T-cell (primary cell): ENCODE measurements at regions not wholly inside any gene's neighbourhood (a gene's known extent, or its start where the extent isn't known, plus 50 kb on each side); places are given as distances from the start of the nearest gene placed in this dataset.

ENCODE experiments used
- ATAC-seq, 4 experiments: fragments of 200-7000 bp in 3 of 4; fragments of 150-1000 bp in 1 of 4; cut with Tn5 transposase; replicated peaks in 1 of 4; 1 replicate in 3 of 4; 2 replicates in 1 of 4; pipeline ENCODE4 v1.10.0; 2021; ENCODE audit warnings: moderate library complexity in 3 of 4, mild to moderate bottlenecking in 2 of 4, moderate number of reproducible peaks in 1 of 4
- CTCF ChIA-PET, 2 donors: fragments of 300-600 bp; sonication (Branson Sonifier 250); formaldehyde crosslinking; loops; one replicate each; lab custom pipeline; 2022; ENCODE audit warnings: antibody characterized with exemption in 2 of 2; lab: Charles Lee
- POLR2A ChIA-PET, 2 donors: fragments of 300-600 bp; sonication (Branson Sonifier 250); formaldehyde crosslinking; loops; one replicate each; lab custom pipeline; 2022; ENCODE audit warnings: antibody characterized with exemption in 2 of 2; lab: Charles Lee
- DNase-seq, 35 experiments: peaks; one replicate each; pipeline versions ENCODE4 v3.0.0 to v3.0.0-alpha.2; 2013 to 2023
- H3K27ac ChIP-seq: one replicate; pipeline ENCODE4 v1.5.1; 2013; ENCODE audit warnings: low read length
- H3K27me3 ChIP-seq, 2 experiments: replicated peaks in 1 of 2; 1 replicate in 1 of 2; 2 replicates in 1 of 2; pipeline versions ENCODE4 v1.6.1 to v1.7.0; 2013; ENCODE audit warnings: low read length in 1 of 2, mixed read lengths in 1 of 2; ENCODE audit not compliant: control insufficient read depth in 2 of 2, insufficient read depth in 2 of 2; ENCODE audit errors: extremely low read depth in 1 of 2
- H3K36me3 ChIP-seq, 2 donors: 1 replicate in 1 of 2; 2 replicates in 1 of 2; pipeline versions ENCODE4 v1.6.1 to v1.7.0; 2013; ENCODE audit warnings: low read length in 1 of 2; ENCODE audit not compliant: control insufficient read depth in 2 of 2, insufficient read depth in 1 of 2; ENCODE audit errors: extremely low read depth in 1 of 2
- H3K4me1 ChIP-seq, 2 experiments: 1 replicate in 1 of 2; 2 replicates in 1 of 2; pipeline versions ENCODE4 v1.6.1 to v1.7.0; 2013; ENCODE audit warnings: low read length in 2 of 2, mixed read lengths in 1 of 2; ENCODE audit not compliant: insufficient read depth in 2 of 2, control insufficient read depth in 1 of 2; ENCODE audit errors: extremely low read depth in 1 of 2
- H3K4me3 ChIP-seq, 2 donors: 1 replicate in 1 of 2; 2 replicates in 1 of 2; pipeline versions ENCODE4 v1.5.1 to v1.7.0; 2013; ENCODE audit warnings: mild to moderate bottlenecking in 2 of 2, low read length in 1 of 2, moderate library complexity in 1 of 2; ENCODE audit not compliant: control insufficient read depth in 1 of 2; ENCODE audit errors: extremely low read depth in 1 of 2
- H3K9me3 ChIP-seq: 2 replicates; pipeline ENCODE4 v1.7.0; 2013
- H3K27ac Mint-ChIP-seq, 2 donors: one replicate each; pipeline ENCODE4 v1.8.0; 2020 to 2021; ENCODE audit warnings: mild to moderate bottlenecking in 2 of 2, mixed read lengths in 2 of 2
- H3K27me3 Mint-ChIP-seq, 2 donors: one replicate each; pipeline ENCODE4 v1.8.0; 2021 to 2022; ENCODE audit warnings: mixed read lengths in 2 of 2
- H3K36me3 Mint-ChIP-seq: one replicate; pipeline ENCODE4 v1.8.0; 2021; ENCODE audit warnings: mixed read lengths
- H3K4me1 Mint-ChIP-seq, 3 donors: one replicate each; pipeline ENCODE4 v1.8.0; 2020 to 2022; ENCODE audit warnings: mixed read lengths in 3 of 3, mild to moderate bottlenecking in 1 of 3
- H3K4me3 Mint-ChIP-seq, 3 donors: one replicate each; pipeline ENCODE4 v1.8.0; 2020 to 2022; ENCODE audit warnings: mild to moderate bottlenecking in 3 of 3, mixed read lengths in 3 of 3, moderate library complexity in 3 of 3
- H3K9me3 Mint-ChIP-seq, 3 donors: one replicate each; pipeline ENCODE4 v1.8.0; 2020 to 2022; ENCODE audit warnings: mixed read lengths in 3 of 3
- WGBS: methylation state at CpG from one replicate; pipeline ENCODE4 v1.1.5; 2013; ENCODE audit warnings: missing lambda C conversion rate; ENCODE audit not compliant: insufficient coverage; 5-methylcytosine and 5-hydroxymethylcytosine counted together

DNA sequence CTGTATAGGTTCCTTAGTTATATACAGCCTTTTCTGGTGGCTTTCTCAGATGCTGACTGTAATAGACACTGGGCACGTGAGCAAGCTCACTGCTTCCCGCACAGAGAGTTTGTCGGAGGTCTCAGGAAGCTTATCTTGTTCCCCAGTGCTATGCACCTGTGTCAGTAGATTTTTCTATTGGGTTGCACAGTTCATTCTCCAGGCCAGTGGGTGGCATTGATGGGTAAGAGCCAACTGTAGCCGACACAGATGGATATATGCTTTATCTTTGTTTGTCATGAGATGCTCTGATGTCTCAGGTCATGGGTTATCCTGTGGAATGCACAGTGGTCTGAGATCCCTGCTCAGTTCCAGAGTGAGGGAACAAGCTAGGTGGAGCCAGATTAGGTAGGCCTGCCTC, 293.0 kb downstream of the GRB14 start:
- H3K9me3 Mint-ChIP-seq, result peaks cover 7 to 35% (median 8%) of the 10 kb centered on the region in 3 donors
- H3K27ac Mint-ChIP-seq, result no peak overlapping the region
- Histone ChIP-seq H3K27ac (no peak overlapping the region), H3K27me3 (no peaks in the 10 kb centered on the region), H3K36me3 (no peaks in the 10 kb centered on the region), H3K9me3 (no peaks in the 10 kb centered on the region), H3K4me1 (no peaks in the 10 kb centered on the region), H3K4me3 (no peak overlapping the region)
- no peaks in the 10 kb centered on the region for H3K4me1 Mint-ChIP-seq
- DNase-seq (no peak), ATAC-seq (no peak)
- ChIA-PET CTCF (no interaction called here), POLR2A (no interaction called here)
- H3K27me3 Mint-ChIP-seq, result no peaks in the 10 kb centered on the region
- WGBS, result 74% methylated on average over 4 of the region's 4 CpGs
- H3K4me3 Mint-ChIP-seq, result no peak overlapping the region
- no peaks in the 10 kb centered on the region for H3K36me3 Mint-ChIP-seq

DNA sequence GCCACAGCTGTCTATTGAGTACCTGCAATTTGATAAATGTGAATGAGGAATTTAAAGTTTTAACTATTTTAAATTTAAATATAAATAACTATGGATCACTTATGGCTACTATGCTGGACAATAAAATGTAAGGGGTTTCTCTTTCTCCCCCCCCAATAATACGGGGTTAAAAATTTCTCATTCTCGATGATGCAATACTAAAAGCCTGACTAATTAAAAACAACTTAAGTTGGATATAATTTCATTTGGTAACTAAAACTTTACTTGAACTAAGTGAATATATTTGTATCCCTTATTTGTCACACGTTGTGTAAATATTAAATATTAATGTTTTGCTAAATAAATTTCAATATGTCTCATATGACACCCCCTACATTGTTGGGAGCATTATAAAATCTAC, 297.3 kb downstream of the GRB14 start:
- Histone ChIP-seq H3K4me3 (no peak overlapping the region), H3K36me3 (no peaks in the 10 kb centered on the region), H3K4me1 (no peaks in the 10 kb centered on the region), H3K9me3 (no peaks in the 10 kb centered on the region), H3K27ac (no peak overlapping the region), H3K27me3 (no peaks in the 10 kb centered on the region)
- ChIA-PET CTCF (no interaction called here), POLR2A (no interaction called here)
- no peak for DNase-seq
- H3K27ac Mint-ChIP-seq, result no peak overlapping the region
- H3K4me1 Mint-ChIP-seq, result no peaks in the 10 kb centered on the region
- H3K9me3 Mint-ChIP-seq, result peaks cover 16 to 37% (median 17%) of the 10 kb centered on the region in 3 donors
- no peak overlapping the region for H3K4me3 Mint-ChIP-seq
- WGBS, result no CpG with 5 or more reads among the region's 3 CpGs
- ATAC-seq, result no peak
- H3K36me3 Mint-ChIP-seq, result no peaks in the 10 kb centered on the region
- no peaks in the 10 kb centered on the region for H3K27me3 Mint-ChIP-seq

DNA sequence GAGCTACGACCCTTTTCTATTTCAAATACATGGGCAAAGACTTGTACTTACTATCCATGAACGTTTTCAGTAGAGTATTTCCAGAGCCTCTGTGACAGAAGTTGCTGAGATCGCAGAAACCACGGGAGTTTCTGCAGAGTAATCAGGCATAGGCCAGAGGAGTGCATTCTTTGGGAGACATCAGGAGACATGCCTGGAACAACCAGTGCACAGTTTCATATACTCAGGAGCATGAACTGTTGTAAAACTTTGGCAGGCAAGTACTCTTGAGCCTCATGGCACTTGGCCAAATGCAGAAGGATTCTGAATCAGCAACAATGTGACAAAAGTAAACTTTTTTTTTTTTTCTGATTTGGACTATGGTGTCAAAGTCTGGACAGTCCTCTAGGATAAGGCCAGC, 307.1 kb downstream of the GRB14 start:
- ChIA-PET POLR2A (interaction anchor here in 1 of 2 donors (0.6 kb wide), 1 partner anchor 89 kb away, joined by 3 read pairs; no protein-coding TSS in a partner anchor), CTCF (no interaction called here)
- 56% methylated on average over 3 of the region's 4 CpGs for WGBS
- no peaks in the 10 kb centered on the region for H3K4me1 ChIP-seq
- no peak overlapping the region for H3K4me3 ChIP-seq
- H3K4me3 Mint-ChIP-seq, result no peak overlapping the region
- H3K27me3 ChIP-seq, result no peaks in the 10 kb centered on the region
- H3K9me3 ChIP-seq, result no peaks in the 10 kb centered on the region
- H3K27me3 Mint-ChIP-seq, result no peaks in the 10 kb centered on the region
- ATAC-seq (no peak), DNase-seq (no peak)
- no peaks in the 10 kb centered on the region for H3K36me3 Mint-ChIP-seq
- no peaks in the 10 kb centered on the region for H3K36me3 ChIP-seq
- no peak overlapping the region for H3K27ac ChIP-seq
- H3K9me3 Mint-ChIP-seq, result peaks cover 2 to 7% (median 4%) of the 10 kb centered on the region in 3 donors
- no peak overlapping the region for H3K27ac Mint-ChIP-seq
- H3K4me1 Mint-ChIP-seq, result no peaks in the 10 kb centered on the region

DNA sequence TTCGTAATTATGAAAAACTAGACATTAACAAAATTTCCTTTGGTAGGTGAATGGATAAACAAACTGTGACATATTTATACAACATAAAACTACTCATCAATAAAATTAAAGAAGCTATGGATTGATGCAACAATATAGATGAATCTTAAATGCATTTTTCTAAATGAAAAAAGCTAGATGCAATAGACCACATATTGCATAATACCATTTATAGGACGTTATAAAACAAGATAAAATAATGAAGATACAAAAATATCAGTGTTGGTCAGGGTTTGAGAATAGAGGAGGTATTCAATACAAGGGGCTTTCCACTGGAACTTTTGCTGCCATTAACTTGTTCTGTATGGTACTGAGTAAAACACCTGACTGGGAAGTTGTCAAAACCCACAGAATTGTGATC, 314.4 kb downstream of the GRB14 start:
- no peak for ATAC-seq
- Histone ChIP-seq H3K27ac (no peak overlapping the region), H3K4me1 (no peaks in the 10 kb centered on the region), H3K4me3 (no peak overlapping the region), H3K36me3 (no peaks in the 10 kb centered on the region), H3K27me3 (no peaks in the 10 kb centered on the region), H3K9me3 (no peaks in the 10 kb centered on the region)
- DNase-seq, result no peak
- Mint-ChIP-seq H3K36me3 (no peaks in the 10 kb centered on the region), H3K27ac (no peak overlapping the region), H3K4me1 (no peaks in the 10 kb centered on the region), H3K4me3 (no peak overlapping the region), H3K27me3 (no peaks in the 10 kb centered on the region), H3K9me3 (peaks cover 4 to 23% (median 16%) of the 10 kb centered on the region in 3 donors)
- POLR2A ChIA-PET, result no interaction called here
- CTCF ChIA-PET, result no interaction called here
- no CpG with 5 or more reads among the region's 2 CpGs for WGBS

DNA sequence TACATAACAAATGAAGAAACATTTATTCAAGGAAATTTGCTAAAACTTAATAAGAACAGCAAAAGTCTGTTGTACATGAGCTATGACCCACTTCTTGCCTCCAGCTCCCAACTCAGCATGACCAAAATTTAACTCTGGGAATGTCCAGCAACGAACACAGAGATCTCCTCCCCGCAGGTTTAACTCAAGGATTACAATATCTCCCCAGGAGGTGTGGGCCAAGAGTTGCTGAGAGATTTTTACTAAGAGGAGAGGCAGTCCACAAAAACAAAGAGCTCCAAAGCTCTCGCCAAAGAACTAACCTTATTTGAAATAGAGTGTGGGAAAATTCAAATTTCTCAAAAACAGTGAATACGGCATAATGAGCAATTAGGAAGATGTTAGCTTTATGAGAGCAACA, 318.5 kb downstream of the GRB14 start:
- no peaks in the 10 kb centered on the region for H3K4me1 Mint-ChIP-seq
- no peaks in the 10 kb centered on the region for H3K27me3 Mint-ChIP-seq
- no peak overlapping the region for H3K27ac Mint-ChIP-seq
- Histone ChIP-seq H3K27ac (no peak overlapping the region), H3K36me3 (no peaks in the 10 kb centered on the region), H3K9me3 (no peaks in the 10 kb centered on the region), H3K4me1 (no peaks in the 10 kb centered on the region), H3K27me3 (no peaks in the 10 kb centered on the region), H3K4me3 (no peak overlapping the region)
- no peaks in the 10 kb centered on the region for H3K36me3 Mint-ChIP-seq
- WGBS, result no CpG with 5 or more reads among the region's 4 CpGs
- DNase-seq (no peak), ATAC-seq (no peak)
- H3K9me3 Mint-ChIP-seq, result peaks cover 11 to 36% (median 27%) of the 10 kb centered on the region in 3 donors
- POLR2A ChIA-PET, result no interaction called here
- CTCF ChIA-PET, result no interaction called here
- H3K4me3 Mint-ChIP-seq, result no peak overlapping the region

DNA sequence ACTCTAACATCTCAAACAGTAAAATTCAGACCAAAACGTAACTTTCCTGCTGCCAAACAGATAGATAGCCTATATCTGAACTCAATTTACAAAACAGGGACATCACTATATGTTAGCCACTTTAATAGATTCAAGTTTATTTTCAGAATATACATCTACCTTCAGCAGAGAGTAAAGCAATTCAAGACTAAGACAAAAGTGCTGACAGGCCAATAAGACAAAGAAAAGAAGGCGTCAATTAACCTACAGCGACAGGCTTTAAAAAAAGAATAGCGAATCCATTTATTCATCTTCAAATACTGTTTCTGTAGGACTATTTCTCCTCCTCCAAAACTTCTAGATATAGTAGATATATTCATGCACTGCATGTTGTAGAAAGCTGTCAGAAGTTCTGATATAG, 333.0 kb downstream of the GRB14 start:
- CTCF ChIA-PET, result no interaction called here
- POLR2A ChIA-PET, result no interaction called here
- ATAC-seq, result no peak

DNA sequence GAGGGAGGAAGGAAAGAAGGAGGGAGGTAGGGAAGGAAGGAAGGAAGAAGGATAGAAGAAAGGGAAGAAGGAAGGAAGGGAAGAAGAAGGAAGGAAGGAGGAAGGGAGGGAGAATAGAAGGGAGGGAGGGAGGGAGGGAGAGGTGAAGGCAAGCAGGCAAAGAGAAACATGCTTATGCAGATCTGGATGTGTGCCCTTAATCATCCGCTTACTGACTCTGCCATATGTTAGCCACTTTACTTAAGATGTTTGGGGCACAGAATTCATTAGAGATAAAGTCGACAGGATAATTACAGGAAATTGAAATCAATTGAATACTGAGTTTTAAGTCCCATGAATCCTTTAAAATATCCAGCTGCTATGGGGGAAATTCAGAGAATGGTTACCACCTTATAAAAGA, 334.2 kb downstream of the GRB14 start:
- Mint-ChIP-seq H3K4me3 (no peak overlapping the region), H3K27ac (no peak overlapping the region), H3K27me3 (no peaks in the 10 kb centered on the region), H3K9me3 (peaks cover 9 to 19% (median 15%) of the 10 kb centered on the region in 3 donors), H3K36me3 (no peaks in the 10 kb centered on the region), H3K4me1 (no peaks in the 10 kb centered on the region)
- WGBS, result 100% methylated on average over 1 of the region's 2 CpGs
- H3K27me3 ChIP-seq, result no peaks in the 10 kb centered on the region
- H3K4me3 ChIP-seq, result no peak overlapping the region
- H3K36me3 ChIP-seq, result no peaks in the 10 kb centered on the region
- H3K27ac ChIP-seq, result no peak overlapping the region
- ATAC-seq (no peak), DNase-seq (no peak)
- no peaks in the 10 kb centered on the region for H3K4me1 ChIP-seq
- H3K9me3 ChIP-seq, result no peaks in the 10 kb centered on the region
- ChIA-PET POLR2A (no interaction called here), CTCF (no interaction called here)

More for the DNA sequence above, 333.0 kb downstream of the GRB14 start:
- no peak for DNase-seq
- Mint-ChIP-seq H3K4me3 (no peak overlapping the region), H3K4me1 (no peaks in the 10 kb centered on the region), H3K9me3 (peaks cover 9 to 19% (median 15%) of the 10 kb centered on the region in 3 donors), H3K36me3 (no peaks in the 10 kb centered on the region), H3K27me3 (no peaks in the 10 kb centered on the region), H3K27ac (no peak overlapping the region)
- Histone ChIP-seq H3K4me3 (no peak overlapping the region), H3K36me3 (no peaks in the 10 kb centered on the region), H3K27me3 (no peaks in the 10 kb centered on the region), H3K4me1 (no peaks in the 10 kb centered on the region), H3K9me3 (no peaks in the 10 kb centered on the region), H3K27ac (no peak overlapping the region)
- no CpG with 5 or more reads among the region's 4 CpGs for WGBS
